Esophagus muscularis mucosa (tissue), 4 donors: ENCODE measurements at regions not wholly inside any gene's neighbourhood (a gene's known extent, or its start where the extent isn't known, plus 50 kb on each side); places are given as distances from the start of the nearest gene placed in this dataset.

Experiments used
- DNase-seq: peaks from one replicate; pipeline ENCODE4 v3.0.0-alpha.2; 2017; ENCODE audit errors: extremely low spot score
- H3K27ac ChIP-seq, 4 donors: fragments of 200-600 bp; sonication (generic); replicated peaks in 1 of 4; 1 replicate in 3 of 4; 2 replicates in 1 of 4; pipeline ENCODE4 v1.5.1; 2016 to 2019; ENCODE audit warnings: mild to moderate bottlenecking in 1 of 4
- H3K27me3 ChIP-seq, 4 donors: fragments of 200-600 bp; sonication (generic); one replicate each; pipeline versions ENCODE4 v1.5.1 to v1.6.0; 2016 to 2019
- H3K36me3 ChIP-seq, 4 donors: fragments of 200-600 bp; sonication (generic); one replicate each; pipeline ENCODE4 v1.5.1; 2016 to 2019
- H3K4me1 ChIP-seq, 4 donors: fragments of 200-600 bp; sonication (generic); one replicate each; pipeline ENCODE4 v1.5.1; 2016 to 2019
- H3K4me3 ChIP-seq, 4 donors: fragments of 200-600 bp; sonication (generic); 1 replicate in 2 of 4; 2 replicates in 2 of 4; pipeline ENCODE4 v1.5.1; 2016 to 2019; ENCODE audit warnings: mild to moderate bottlenecking in 4 of 4, moderate library complexity in 1 of 4
- H3K9me3 ChIP-seq, 4 donors: fragments of 200-600 bp; sonication (generic); 1 replicate in 3 of 4; 2 replicates in 1 of 4; pipeline ENCODE4 v1.5.1; 2016 to 2019
- EP300 ChIP-seq: sonication (generic); formaldehyde crosslinking; IDR thresholded peaks from one replicate; pipeline ENCODE4 v1.6.1; 2017; ENCODE audit warnings: antibody characterized with exemption
- POLR2A ChIP-seq: fragments of 450-650 bp; IDR thresholded peaks from one replicate; pipeline ENCODE4 v1.6.1; 2017; ENCODE audit warnings: antibody characterized with exemption, moderate library complexity, mild to moderate bottlenecking, low read depth
- POLR2AphosphoS5 ChIP-seq, 2 donors: sonication (generic); formaldehyde crosslinking; IDR thresholded peaks; one replicate each; pipeline ENCODE4 v1.6.1; 2017; ENCODE audit warnings: antibody characterized with exemption in 2 of 2
- WGBS: methylation state at CpG from one replicate; pipeline ENCODE4 v1.1.5; 2018; 5-methylcytosine and 5-hydroxymethylcytosine counted together
- intact Hi-C: fragments of 100-400 bp; cut with DNase I; formaldehyde crosslinking; loops from one replicate; pipeline ENCODE4 v1.15.1; 2023
- TF ChIP-seq, protein P1 (sequence below), 3 experiments: fragments of 200-600 bp in 2 of 3; fragments of 450-650 bp in 1 of 3; sonication (generic) in 2 of 3; IDR thresholded peaks; one replicate each; pipeline ENCODE4 v1.5.1; 2017 to 2019; ENCODE audit warnings: antibody characterized with exemption in 3 of 3, mild to moderate bottlenecking in 2 of 3, moderate library complexity in 1 of 3

DNA sequence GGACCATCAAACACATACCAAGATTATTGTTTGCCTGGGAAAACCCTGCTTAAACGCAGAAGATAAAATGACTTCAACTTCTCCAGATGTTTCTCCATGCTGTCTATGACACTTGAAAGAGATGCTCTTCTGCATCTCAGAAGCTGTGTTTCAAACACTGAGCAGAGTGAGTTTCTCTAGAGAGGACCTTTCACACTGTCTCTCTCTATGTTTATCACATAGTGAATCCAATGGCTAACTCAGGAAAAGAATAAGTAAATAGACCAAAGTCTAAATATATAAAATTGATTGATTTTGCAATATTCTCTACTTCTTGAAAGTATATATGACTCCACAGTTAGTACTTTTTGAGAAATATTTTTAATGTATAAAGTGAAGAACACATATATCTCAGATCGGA, 325.6 kb upstream of the USP15 start:
- Histone ChIP-seq H3K4me3 (no peak overlapping the region), H3K36me3 (no peaks in the 10 kb centered on the region), H3K4me1 (no peaks in the 10 kb centered on the region), H3K27ac (no peak overlapping the region), H3K27me3 (no peaks in the 10 kb centered on the region), H3K9me3 (no peaks in the 10 kb centered on the region)
- no peak for DNase-seq
- 79% methylated on average over 2 of the region's 2 CpGs for WGBS
- no peak for TF ChIP-seq EP300
- TF ChIP-seq POLR2AphosphoS5 (IDR thresholded peaks at IDR 0.05): no peak
- TF ChIP-seq, protein P1, sequence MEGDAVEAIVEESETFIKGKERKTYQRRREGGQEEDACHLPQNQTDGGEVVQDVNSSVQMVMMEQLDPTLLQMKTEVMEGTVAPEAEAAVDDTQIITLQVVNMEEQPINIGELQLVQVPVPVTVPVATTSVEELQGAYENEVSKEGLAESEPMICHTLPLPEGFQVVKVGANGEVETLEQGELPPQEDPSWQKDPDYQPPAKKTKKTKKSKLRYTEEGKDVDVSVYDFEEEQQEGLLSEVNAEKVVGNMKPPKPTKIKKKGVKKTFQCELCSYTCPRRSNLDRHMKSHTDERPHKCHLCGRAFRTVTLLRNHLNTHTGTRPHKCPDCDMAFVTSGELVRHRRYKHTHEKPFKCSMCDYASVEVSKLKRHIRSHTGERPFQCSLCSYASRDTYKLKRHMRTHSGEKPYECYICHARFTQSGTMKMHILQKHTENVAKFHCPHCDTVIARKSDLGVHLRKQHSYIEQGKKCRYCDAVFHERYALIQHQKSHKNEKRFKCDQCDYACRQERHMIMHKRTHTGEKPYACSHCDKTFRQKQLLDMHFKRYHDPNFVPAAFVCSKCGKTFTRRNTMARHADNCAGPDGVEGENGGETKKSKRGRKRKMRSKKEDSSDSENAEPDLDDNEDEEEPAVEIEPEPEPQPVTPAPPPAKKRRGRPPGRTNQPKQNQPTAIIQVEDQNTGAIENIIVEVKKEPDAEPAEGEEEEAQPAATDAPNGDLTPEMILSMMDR (IDR thresholded peaks at IDR 0.05): no peak
- TF ChIP-seq POLR2A: no peak
- intact Hi-C loops: no loop called here

DNA sequence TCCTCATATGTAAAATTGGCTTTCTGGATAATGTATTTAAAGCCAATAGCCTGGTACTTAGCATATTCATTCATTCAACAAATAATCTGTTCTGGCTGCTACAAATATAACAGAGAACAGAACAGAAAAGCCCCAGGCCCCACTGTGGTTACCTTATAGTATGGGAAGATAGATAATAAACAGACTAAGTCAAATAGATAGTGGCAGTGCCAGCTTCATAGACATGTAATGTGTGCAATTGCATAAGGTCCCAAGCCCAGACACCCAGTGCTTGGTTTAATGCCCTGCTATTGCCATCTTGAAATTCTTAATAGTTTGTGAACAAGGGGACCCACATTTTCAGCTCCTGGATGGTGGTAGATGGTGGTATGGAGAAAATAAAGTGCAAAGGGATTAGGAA, 320.2 kb upstream of the USP15 start:
- intact Hi-C loops: no loop called here
- H3K9me3 ChIP-seq: no peaks in the 10 kb centered on the region
- TF ChIP-seq EP300 (no peak), POLR2AphosphoS5 (IDR thresholded peaks at IDR 0.05) (no peak)
- no peak for DNase-seq
- H3K4me1 ChIP-seq: no peaks in the 10 kb centered on the region
- H3K4me3 ChIP-seq: no peak overlapping the region
- no peak overlapping the region for H3K27ac ChIP-seq
- H3K36me3 ChIP-seq: no peaks in the 10 kb centered on the region
- no peaks in the 10 kb centered on the region for H3K27me3 ChIP-seq

DNA sequence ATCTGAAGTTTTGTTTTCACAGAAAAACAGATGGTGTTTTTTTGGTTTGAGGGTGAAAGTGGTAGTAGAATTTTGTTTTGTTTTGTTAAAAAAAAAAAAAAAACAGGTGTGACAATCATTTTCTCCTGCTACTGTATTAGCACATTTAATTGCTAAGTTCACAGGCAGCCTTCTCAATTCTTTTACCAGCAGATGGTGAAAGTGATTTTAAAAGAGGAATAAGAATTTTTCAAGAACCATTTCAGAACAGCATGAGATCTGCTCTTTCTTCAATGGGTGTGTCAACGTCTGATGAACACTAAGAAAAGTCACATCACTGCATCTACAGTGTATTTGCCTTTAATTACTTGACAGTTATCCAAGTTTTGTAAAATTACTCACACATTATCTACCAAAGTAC, 303.7 kb upstream of the USP15 start:
- intact Hi-C loops: no loop called here
- no peaks in the 10 kb centered on the region for H3K36me3 ChIP-seq
- TF ChIP-seq EP300 (no peak), POLR2A (no peak), POLR2AphosphoS5 (IDR thresholded peaks at IDR 0.05) (no peak)
- TF ChIP-seq, protein P1 (IDR thresholded peaks at IDR 0.05): no peak
- WGBS: 63% methylated on average over 1 of the region's 1 CpG
- DNase-seq: no peak
- no peaks in the 10 kb centered on the region for H3K4me1 ChIP-seq
- no peaks in the 10 kb centered on the region for H3K9me3 ChIP-seq
- H3K27me3 ChIP-seq: no peaks in the 10 kb centered on the region
- H3K27ac ChIP-seq: no peak overlapping the region
- no peak overlapping the region for H3K4me3 ChIP-seq

DNA sequence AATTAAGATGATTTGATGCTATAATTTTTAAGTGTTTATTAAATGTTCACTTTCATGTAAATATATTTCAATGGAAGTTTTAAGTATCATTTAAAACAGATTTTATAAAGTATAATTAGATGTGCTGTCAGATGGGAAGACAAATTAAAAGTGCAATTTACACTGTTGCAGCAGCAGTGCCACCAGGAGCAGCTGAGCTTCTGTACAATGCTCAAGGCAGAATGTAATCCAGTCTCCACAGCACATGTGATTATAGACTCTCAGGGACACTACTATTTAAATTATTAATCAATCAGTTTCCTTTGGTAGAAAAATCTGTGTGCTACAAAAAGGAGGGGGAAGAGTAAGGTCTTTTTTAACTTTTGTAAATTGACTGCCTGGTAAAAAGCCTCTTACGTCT, 285.7 kb upstream of the USP15 start:
- intact Hi-C loops: no loop called here

DNA sequence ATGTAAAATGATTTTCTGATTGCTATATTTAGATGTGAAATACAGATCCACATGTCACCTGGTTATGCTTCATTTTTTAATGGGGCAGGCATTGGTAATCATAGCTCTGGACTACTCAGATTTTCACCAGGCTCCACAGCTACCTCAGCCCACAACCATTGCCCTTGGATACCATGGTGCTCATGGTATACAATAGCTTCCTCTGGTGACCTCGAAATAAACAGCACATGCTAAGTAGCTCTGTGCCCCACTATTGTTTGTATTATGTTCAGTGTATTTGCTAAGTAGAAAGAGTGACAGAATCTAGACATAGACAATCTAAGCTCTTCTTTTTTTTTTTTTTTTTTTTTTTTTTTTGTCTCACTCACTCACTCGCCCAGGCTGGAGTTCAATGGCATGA, 274.4 kb upstream of the USP15 start:
- Histone ChIP-seq H3K4me3 (no peak overlapping the region), H3K4me1 (peaks cover 0 to 23% (median 8%) of the 10 kb centered on the region in 4 donors), H3K9me3 (peaks cover 0 to 5% (median 2%) of the 10 kb centered on the region in 4 donors), H3K36me3 (no peaks in the 10 kb centered on the region), H3K27me3 (no peaks in the 10 kb centered on the region), H3K27ac (no peak overlapping the region)
- no peak for DNase-seq
- TF ChIP-seq POLR2A (no peak), EP300 (no peak), POLR2AphosphoS5 (IDR thresholded peaks at IDR 0.05) (no peak)
- TF ChIP-seq, protein P1 (IDR thresholded peaks at IDR 0.05): no peak
- WGBS: 91% methylated on average over 2 of the region's 2 CpGs
- intact Hi-C loops: no loop called here

More for the DNA sequence above, 285.7 kb upstream of the USP15 start:
- Histone ChIP-seq H3K36me3 (no peaks in the 10 kb centered on the region), H3K27me3 (no peaks in the 10 kb centered on the region), H3K4me3 (no peak overlapping the region), H3K4me1 (no peaks in the 10 kb centered on the region), H3K9me3 (no peaks in the 10 kb centered on the region), H3K27ac (no peak overlapping the region)
- TF ChIP-seq, protein P1 (IDR thresholded peaks at IDR 0.05): no peak
- no peak for TF ChIP-seq POLR2AphosphoS5 (IDR thresholded peaks at IDR 0.05)
- no peak for TF ChIP-seq POLR2A
- TF ChIP-seq EP300: no peak
- WGBS: 87% methylated on average over 1 of the region's 1 CpG
- no peak for DNase-seq
